Activated CD4-positive, alpha-beta T cell treated with anti-CD3 and anti-CD28 coated beads for 1 hour (primary cell): ENCODE measurements at regions not wholly inside any gene's neighbourhood (a gene's known extent, or its start where the extent isn't known, plus 50 kb on each side); places are given as distances from the start of the nearest gene placed in this dataset.
"Not testable (repeated sequence)": the region's sequence is repeated elsewhere in the genome, so short reads cannot be mapped to it uniquely, and the experiment has no call there.

Experiments
- DNase-seq: peaks from one replicate; pipeline ENCODE4 v3.0.0-alpha.2; 2020

DNA sequence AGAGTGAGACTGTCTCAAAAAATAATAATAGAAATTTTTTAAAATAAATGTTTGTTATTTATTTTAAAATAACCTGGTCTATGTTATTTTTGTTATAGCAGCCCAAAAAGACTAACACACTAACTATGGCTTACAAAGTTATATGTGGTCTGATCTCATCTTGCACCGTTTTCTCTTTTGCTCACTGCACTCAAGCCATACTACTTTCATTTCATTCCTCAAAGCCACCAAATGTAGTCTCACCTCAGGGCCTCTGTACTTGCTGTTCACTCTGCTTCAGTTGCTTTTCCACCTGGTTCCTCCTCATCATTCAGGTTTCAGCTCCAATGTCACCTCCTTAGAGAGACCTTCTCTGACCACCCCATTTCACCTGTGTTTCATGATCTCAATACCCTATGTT is 55.2 kb upstream of the MDM1 start:
- no peak for DNase-seq

- no peak for DNase-seq
Observed at GRCh38 chr12:68389305-68389704, 57.1 kb upstream of the MDM1 start.

- DNase-seq, result no peak
Observed at GRCh38 chr12:68391937-68392336, 59.8 kb upstream of the MDM1 start.

DNA sequence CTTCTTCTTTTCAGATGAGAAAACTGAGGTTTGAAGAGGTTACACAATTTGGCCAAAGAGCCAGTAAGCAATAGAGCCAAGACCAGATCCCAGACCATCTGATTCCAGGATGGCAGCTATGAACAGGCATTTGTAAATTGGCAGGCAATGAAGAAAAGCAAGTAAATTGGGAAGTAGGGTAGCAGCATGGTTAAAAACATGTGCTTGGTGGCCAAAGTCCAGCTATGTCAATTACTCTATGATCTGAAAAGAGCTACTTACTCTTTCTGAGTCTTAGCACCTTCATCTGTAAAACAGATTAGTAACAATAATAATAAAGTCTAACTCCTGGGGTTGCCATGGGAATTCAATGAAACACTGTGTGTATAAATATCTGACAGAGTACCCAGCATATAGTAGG is 60.2 kb upstream of the MDM1 start:
- DNase-seq, result no peak

DNA sequence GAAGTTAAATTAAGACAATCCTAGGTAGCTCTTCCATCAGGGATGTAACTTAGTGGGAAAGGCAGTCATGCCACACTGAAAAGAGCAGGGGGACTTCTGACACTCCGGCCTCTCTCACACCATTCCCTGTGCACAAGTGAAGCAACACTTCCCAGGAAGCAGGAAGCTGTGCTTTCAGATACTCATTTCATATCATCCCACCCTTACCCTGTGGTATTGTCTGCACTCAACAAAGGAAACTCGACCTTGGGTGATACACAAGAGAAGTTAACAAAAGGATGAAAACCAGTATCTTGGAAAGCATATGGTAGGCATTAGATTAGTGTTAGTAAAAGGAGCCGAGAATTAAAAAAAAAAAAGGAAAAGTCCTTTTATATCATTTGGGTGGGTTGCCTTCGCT is 61.3 kb upstream of the MDM1 start:
- no peak for DNase-seq

DNA sequence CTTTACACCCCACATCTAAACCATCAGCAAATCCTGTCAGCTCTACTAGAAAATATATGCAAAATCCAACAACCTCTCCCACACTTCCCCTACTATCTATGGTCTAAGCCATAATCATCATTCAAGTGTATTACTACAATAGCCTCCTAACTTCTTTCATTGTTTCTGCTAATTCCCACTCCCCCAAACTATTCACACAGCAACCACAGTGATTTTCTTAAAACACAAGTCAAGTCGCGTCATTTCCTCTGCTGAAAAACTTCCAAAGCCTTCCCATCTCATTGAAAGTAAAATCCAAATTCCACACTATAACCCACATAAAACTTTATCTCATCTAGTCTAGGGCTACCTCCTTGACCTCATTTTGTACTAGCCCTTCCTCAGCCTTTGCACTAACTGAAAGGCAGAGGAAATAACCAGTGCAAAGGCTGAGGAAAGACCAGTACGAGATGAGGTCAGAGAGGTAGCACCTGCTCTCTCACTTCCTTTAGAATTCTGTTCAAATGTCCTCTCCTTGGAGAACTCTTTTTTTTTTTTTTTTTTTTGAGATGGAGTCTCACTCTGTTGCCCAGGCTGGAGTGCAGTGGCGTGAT is 65.5 kb upstream of the MDM1 start:
- DNase-seq, result no peak

DNA sequence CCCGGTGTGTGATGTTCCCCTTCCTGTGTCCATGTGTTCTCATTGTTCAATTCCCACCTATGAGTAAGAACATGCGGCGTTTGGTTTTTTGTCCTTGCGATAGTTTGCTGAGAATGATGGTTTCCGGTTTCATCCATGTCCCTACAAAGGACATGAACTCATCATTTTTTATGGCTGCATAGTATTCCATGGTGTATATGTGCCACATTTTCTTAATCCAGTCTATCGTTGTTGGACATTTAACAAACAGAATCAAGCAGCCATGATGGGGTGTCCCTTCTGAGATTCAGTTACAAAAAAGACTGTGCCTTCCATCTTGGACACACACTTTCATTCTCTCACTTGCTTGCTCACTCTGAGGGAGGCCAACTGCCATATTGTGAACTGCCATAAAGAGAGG is 66.5 kb upstream of the MDM1 start:
- DNase-seq, result not testable (repeated sequence)

- no peak for DNase-seq
Observed at GRCh38 chr12:68400226-68400829, 68.2 kb upstream of the MDM1 start.

- no peak for DNase-seq
Observed at GRCh38 chr12:68402422-68402821, 70.3 kb upstream of the MDM1 start.

DNA sequence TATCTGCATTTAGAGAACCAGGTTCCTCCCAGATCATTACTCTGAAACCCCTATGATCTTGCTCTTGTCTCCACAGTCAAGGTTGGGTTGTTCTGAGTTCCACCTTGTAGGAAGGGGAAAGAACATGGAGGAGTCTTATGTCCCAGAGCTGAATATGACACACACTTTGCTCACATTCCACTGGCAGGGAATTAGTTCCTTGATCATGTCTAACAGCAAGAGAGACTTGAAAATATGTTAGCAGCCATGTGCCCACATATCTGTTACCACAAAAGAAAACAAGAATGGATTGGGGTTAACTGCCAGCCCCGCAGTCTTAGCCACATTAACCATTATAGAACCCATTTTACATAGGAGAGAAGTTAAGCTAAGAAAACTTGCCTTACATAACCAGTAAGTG is 71.1 kb upstream of the MDM1 start:
- DNase-seq, result no peak

- no peak for DNase-seq
Observed at GRCh38 chr12:68403711-68404110, 71.5 kb upstream of the MDM1 start.

DNA sequence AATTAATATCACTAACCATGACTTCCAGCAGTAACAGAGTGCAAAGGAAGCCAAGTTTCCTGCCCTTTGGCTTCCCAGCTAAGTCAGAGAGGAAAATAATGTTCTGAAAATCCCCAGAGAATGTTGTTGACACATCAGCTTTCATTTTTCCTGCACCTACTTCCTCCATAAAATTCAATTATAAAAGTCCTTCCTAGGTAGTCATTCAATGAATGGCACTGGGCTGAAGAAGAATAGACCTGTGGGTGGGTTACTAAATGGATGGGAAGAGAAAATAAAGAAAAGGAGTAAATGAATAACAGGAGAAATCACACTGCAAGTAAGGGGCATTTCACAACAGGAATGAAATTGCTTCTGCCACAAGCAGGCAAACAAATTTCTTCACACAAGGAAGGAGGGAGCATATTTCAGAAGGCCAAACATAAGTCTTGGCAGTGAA is 73.2 kb upstream of the MDM1 start:
- no peak for DNase-seq

DNA sequence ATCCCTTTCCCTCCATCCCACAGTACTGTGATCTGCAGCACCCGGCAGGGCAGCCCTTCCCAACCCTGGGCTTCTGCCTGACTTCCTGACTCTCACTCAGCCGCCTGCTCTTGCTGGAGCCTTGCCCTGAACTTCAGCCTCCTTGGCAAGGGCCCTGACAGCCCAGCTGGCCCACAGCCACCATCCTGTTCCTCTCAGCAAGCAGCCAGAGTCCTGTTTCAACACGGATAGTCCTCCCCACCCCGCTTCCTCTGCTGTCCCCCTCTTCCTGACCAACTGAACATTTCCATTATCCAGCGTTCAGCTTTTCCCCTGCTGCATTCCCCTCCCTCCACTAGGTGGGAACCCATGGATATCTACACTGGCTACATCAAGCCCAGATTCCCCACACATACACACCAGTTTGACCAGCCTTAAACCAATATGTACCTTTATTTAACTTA is 74.0 kb upstream of the MDM1 start:
- DNase-seq, result no peak

GRCh38 chr12:68406911-68407310 is 74.7 kb upstream of the MDM1 start:
- no peak for DNase-seq

GRCh38 chr12:68410018-68410660 is 78.0 kb upstream of the MDM1 start:
- no peak for DNase-seq

DNA sequence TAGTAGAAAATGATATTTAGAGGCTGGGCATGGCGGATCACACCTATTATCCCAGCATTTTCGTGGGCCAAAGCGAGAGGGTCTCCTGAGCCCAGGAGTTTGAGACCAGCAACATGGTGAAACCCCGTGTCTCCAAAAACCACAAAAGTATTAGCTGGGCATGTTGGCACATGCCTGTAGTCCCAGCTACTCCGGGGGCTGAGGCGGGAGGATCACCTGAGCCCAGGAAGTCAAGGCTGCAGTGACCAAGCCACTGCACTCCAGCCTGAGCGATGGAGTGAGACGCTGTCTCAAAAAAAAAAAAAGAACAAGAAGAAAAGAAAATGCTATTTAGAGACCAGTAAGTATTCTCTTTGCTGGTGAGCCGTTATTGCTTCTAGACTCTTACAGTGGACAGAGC is 79.2 kb upstream of the MDM1 start:
- no peak for DNase-seq

GRCh38 chr12:68414988-68415387 is 82.8 kb upstream of the MDM1 start:
- DNase-seq, result no peak

- DNase-seq, result no peak
Observed at GRCh38 chr12:68416350-68416749, 84.2 kb upstream of the MDM1 start.

GRCh38 chr12:68416826-68417225 is 84.7 kb upstream of the MDM1 start:
- DNase-seq, result no peak

DNA sequence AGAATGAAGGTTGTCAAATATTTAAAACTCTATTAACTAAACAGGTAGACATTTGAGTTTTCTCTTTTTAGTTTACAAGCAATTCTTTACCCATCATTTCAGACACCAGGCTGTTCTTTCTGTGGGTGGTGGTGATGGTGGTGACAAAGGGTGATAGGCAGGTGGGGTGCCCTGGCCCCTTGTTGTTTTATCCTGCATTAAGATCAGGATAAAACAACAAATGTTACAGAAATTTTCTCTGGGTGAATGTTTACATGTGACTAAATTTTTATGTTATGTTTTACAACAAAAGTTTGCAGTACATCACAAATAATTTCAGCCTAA is 85.9 kb upstream of the MDM1 start:
- DNase-seq, result no peak

GRCh38 chr12:68420225-68421010 is 88.3 kb upstream of the MDM1 start:
- DNase-seq, result no peak

- DNase-seq, result no peak
Observed at GRCh38 chr12:68422159-68422558, 90.0 kb upstream of the MDM1 start.

GRCh38 chr12:68422956-68423574 is 90.9 kb upstream of the MDM1 start:
- no peak for DNase-seq

- DNase-seq, result no peak
Observed at GRCh38 chr12:68425998-68426397, 93.8 kb upstream of the MDM1 start.
